GM19023 (cell line): ENCODE measurements at regions not wholly inside any gene's neighbourhood (a gene's known extent, or its start where the extent isn't known, plus 50 kb on each side); places are given as distances from the start of the nearest gene placed in this dataset.

Experiments
- ATAC-seq: cut with Tn5 transposase; IDR thresholded peaks from one replicate; pipeline ENCODE4 v1.9.1; 2021; ENCODE audit warnings: mild to moderate bottlenecking, moderate library complexity; ENCODE audit not compliant: unreplicated experiment

DNA sequence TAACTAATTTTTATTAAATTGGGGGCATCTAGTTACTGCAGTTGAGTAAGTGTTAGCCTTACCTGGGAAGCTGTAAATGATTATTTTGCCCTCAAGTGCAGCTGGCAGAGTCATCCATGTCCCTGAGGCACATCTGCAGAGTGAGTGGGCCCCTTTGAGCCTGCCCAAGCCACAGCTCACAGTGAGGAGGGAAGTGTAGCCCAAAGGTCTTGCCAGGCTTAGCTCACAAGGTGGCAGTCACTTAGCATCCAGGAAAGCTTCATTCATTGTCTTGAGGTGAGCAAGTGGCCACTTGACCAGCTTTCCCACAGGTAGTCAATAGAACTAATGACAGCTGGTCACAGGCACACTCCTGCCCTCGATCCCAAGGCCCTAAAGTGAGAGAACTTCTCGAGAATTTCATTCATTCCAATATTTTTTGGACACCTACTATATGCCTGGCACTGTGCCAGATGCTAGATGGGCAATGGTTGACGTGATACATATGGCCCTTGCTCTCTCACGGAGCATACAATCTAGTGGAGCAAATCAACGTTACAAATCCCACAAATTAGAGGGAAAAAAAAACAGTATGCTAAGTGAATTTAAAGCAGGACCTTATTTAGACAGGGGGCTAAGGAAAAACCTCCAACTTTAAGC lies 163.3 kb upstream of the IL12A start:
- ATAC-seq: no peak

GRCh38 chr3:159828542-159828943 lies 160.1 kb upstream of the IL12A start:
- ATAC-seq: no peak

GRCh38 chr3:159829056-159829455 lies 159.6 kb upstream of the IL12A start:
- no peak for ATAC-seq

GRCh38 chr3:159829539-159830227 lies 159.0 kb upstream of the IL12A start:
- no peak for ATAC-seq

- ATAC-seq: no peak
Observed at GRCh38 chr3:159830523-159831154, 158.0 kb upstream of the IL12A start.

DNA sequence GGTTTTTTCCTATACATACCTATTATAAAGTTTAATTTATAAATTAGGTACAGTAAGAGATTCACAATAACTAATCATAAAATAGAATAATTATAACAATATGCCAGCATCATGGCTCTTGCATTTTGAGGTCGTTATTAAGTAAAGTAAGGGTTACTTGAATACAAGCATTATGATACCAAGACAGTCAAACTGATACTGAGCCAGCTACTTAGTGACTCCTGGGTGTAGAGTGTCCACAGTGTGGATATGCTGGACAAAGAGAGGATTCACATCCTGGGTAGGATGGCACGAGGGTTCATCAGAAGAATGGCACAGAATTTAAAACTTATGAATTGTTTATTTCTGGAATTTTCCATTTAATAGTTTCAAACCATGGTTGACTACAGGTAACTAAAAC lies 157.2 kb upstream of the IL12A start:
- ATAC-seq: peak; percentile 37

DNA sequence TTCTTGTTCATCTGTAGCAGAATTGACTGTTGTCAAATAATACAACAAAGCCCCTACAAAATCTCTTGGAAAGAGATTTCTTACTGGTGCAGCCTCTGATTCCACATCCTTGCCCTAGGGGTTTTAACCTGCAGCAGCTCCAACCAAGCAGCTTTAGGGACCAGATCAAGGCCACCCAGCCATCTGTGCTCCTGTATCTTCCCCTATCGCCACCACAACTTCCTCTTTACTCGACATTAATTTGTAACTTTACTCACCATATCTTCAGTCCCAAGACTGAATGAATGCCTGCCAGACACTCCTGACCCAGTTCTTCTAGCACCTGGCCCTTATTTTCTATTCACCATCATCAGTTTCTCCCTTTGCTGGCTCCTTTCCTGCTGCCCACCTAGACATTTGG lies 156.6 kb upstream of the IL12A start:
- ATAC-seq: peak; percentile 89

DNA sequence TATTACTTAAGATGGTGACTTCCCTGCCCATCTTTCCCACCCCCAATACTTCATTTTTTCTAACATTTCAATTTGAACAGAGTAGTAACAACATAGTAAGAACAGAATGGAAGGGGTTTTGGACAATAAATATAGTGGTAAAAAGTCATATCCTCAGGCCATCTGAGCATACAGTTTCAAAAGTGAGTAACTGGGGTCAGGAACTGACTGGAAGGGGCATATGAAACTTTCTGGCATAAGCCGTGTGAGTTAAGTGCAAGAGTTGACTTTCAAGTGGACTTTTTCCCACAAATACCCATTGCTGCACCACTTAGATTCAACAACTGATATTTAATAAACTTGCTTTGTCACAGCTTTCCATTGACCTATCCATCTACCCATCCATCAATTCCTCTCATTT lies 153.5 kb upstream of the IL12A start:
- no peak for ATAC-seq

GRCh38 chr3:159837725-159838124 lies 150.9 kb upstream of the IL12A start:
- no peak for ATAC-seq

GRCh38 chr3:159838938-159839337 lies 149.7 kb upstream of the IL12A start:
- no peak for ATAC-seq

DNA sequence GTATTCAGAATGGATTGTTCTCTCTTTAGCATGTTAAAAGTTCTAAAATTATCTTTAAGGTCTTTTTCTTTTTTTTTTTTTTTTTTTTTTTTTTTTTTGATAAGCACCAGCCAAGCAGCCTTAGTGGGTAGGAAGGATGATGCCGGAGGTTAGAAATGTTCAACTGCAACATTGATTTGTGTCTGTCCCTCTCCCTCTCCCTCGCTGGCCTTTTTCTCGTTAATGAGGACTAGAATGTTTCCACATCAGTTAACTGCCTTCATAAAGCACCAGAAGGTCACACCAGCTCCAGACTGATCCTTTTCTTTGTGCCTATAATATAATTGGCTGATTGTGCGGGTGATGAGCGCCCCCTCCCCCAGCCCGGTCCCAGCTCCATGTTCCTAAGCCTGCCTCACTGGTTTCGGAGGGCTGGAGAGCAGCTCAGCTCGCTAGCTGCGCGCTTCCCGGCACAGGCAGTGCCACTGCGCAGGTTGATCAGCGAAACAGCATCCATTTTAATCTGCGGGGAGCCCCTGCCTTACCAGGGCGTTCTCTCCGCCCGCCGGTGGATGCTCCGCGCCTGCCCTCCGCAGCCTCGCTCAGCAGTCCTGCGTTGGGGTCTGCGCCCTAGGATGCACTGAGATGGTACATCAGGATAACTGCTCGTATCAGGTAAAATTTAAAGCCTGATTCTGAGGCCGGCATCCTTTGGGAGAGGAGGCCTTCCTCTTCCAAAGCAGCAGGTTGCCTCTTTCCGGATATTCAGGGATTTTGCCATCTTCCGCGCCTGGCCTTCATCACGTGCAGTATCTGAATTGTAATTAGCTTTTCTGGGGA lies 148.9 kb upstream of the IL12A start, which contains the start of gene SCHIP1:
SCHIP1 (plus strand) TSS at position 301 of the 819 bp plus-strand sequence.
- ATAC-seq: no peak

- no peak for ATAC-seq
Observed at GRCh38 chr3:159840703-159841299, 147.8 kb upstream of the IL12A start.

- no peak for ATAC-seq
Observed at GRCh38 chr3:159841766-159842165, 146.9 kb upstream of the IL12A start.

DNA sequence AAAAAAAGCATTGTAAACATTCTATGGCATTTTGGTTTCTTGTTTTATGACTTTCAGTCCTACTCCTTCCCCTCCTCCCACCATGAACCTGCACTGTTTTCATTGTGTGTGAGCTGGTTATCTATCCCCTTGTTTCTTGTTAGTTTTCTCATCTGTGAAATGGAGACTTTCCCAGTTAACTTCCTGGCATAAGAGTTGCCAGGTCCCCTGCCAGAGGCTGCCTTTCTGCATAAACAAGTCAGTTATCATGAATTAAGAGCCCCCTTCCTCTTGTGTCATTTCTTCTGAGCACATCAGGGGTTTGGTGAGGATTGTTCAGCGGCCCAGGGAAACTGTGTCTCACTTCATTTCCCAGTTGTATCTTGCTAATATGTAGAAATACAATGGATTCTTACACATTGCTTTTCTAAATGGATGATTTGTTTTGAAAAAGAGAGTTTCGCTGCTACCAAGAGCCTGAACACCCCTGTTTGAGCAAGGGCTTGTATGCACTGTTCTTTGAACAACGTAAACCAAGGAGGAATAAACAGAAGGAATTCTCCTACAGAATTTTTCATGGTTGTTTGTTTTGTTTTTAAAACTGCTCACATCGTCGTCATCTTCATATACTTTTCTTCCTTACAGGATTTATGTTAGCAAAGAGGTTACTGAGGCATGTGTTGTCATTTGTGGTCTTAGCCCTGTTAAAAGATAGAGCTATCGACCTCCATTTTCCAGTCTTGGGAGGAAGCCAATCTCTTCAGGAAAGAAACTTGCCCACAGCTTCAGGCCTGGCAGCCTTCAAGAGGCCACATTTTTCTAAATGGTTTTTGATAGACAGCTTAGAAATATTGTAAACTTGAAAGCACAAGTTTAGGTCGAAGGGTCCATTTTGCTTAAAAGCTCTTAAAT lies 144.6 kb upstream of the IL12A start:
- ATAC-seq: no peak

DNA sequence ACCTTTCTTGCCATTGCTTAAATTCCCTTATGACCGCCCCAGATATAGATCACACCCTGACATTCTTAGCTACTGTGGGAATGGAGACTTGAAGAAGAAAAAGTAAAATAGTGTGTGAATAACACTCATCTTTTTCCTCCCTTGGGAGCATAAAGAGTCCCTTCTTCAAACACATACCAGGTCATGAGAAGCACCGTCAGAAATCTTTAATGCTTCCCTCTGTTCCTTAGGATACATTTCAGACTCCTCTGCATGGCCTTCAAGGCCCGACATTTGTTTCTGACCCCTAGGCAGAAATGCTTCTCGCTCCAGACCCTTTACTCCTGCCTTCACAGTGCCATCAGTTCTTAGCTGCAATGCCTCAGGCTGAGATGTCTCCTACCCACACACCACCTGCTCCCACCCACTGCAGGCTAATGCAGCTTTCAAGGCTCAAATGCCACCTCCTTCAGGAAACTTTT lies 143.8 kb upstream of the IL12A start:
- ATAC-seq: no peak

DNA sequence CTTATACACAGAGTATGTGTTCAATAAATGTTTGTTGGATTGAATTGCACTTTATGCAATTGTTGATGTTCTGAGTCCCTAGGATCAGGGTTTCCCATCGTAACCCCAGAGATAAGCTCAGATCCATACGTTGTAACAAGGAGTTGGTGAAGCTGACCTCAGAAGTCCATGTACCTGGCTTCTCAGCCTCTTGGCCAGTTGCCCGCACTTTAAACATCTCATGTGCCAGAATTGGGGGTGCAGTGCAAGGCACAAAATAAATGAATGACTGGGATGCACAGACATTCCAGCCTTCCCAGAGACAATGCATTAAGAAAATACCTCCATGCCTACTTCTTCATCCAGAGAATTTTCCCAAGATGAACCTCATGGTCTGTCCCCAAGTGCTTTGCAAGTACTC lies 142.9 kb upstream of the IL12A start:
- ATAC-seq: no peak

- ATAC-seq: no peak
Observed at GRCh38 chr3:159846255-159846654, 142.4 kb upstream of the IL12A start.

- ATAC-seq: no peak
Observed at GRCh38 chr3:159848348-159849118, 140.1 kb upstream of the IL12A start.

DNA sequence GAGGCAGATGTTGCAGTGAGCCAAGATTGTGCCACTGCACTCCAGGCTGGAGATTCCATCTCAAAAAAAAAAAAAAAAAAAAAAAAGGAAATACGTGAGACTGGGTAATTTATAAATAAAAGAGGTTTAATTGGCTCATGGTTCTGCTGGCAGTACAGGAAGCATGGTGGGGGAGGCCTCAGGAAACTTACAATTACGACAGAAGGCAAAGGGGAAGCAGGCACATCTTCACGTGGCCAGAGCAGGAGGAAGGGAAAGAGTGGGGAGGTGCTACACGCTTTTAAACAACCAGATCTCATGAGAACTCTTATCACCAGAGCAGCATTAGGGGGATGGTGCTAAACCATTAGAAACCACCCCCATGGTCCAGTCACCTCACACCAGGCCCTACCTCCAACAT lies 138.2 kb upstream of the IL12A start:
- ATAC-seq: no peak
